HL-60 (cell line): ENCODE measurements at regions not wholly inside any gene's neighbourhood (a gene's known extent, or its start where the extent isn't known, plus 50 kb on each side); places are given as distances from the start of the nearest gene placed in this dataset.

Experiments used
- DNase-seq, 2 experiments: peaks; one replicate each; pipeline ENCODE4 v3.0.0-alpha.2; 2010 to 2020; ENCODE audit warnings: low read depth in 1 of 2, low spot score in 1 of 2
- H3K27ac ChIP-seq: fragments of 250-450 bp; sonication (Bioruptor Pico); replicated peaks from 2 replicates; pipeline ENCODE4 v1.5.1; 2020; ENCODE audit warnings: mild to moderate bottlenecking, moderate library complexity
- H3K27me3 ChIP-seq: fragments of 250-450 bp; sonication (Bioruptor Pico); 2 replicates; pipeline ENCODE4 v1.5.1; 2021; ENCODE audit warnings: mild to moderate bottlenecking, moderate library complexity; ENCODE audit not compliant: insufficient read depth, poor library complexity, severe bottlenecking
- H3K4me3 ChIP-seq: replicated peaks from 2 replicates; pipeline ENCODE4 v1.5.1; 2011; ENCODE audit warnings: mild to moderate bottlenecking, control low read depth, low read length; ENCODE audit not compliant: insufficient read depth
- CTCF ChIP-seq: IDR thresholded peaks from one replicate; pipeline ENCODE4 v1.5.1; 2011; ENCODE audit warnings: low read length, control low read depth, inconsistent platforms; ENCODE audit not compliant: insufficient read depth
- GABPA ChIP-seq: IDR thresholded peaks from 2 replicates; pipeline ENCODE4 v1.6.1; 2012; ENCODE audit warnings: low read depth
- POLR2AphosphoS5 ChIP-seq: IDR thresholded peaks from 2 replicates; pipeline ENCODE4 v1.6.1; 2012; ENCODE audit warnings: low read depth
- REST ChIP-seq: IDR thresholded peaks from 2 replicates; pipeline ENCODE4 v1.6.1; 2012; ENCODE audit warnings: low read depth; ENCODE audit not compliant: insufficient replicate concordance
- SPI1 ChIP-seq: IDR thresholded peaks from 2 replicates; pipeline ENCODE4 v1.6.1; 2012; ENCODE audit warnings: low read depth, mild to moderate bottlenecking, borderline replicate concordance

- Histone ChIP-seq H3K27ac (no peak overlapping the region), H3K27me3 (no peaks in the 10 kb centered on the region), H3K4me3 (no peak overlapping the region)
- DNase-seq = no peak
- TF ChIP-seq SPI1 (no peak), POLR2AphosphoS5 (no peak), CTCF (no peak), REST (no peak), GABPA (no peak)
Measured at GRCh38 chr10:1928606-1929005, 191.3 kb upstream of the ADARB2 start.

GRCh38 chr10:1923998-1924397 is 186.7 kb upstream of the ADARB2 start:
- no peak overlapping the region for H3K4me3 ChIP-seq
- no peaks in the 10 kb centered on the region for H3K27me3 ChIP-seq
- TF ChIP-seq POLR2AphosphoS5 (no peak), SPI1 (no peak), REST (no peak), GABPA (no peak)
- H3K27ac ChIP-seq = no peak overlapping the region
- no peak for DNase-seq

GRCh38 chr10:1923586-1923985 is 186.3 kb upstream of the ADARB2 start:
- DNase-seq = no peak
- H3K27ac ChIP-seq = no peak overlapping the region
- H3K27me3 ChIP-seq = no peaks in the 10 kb centered on the region
- no peak overlapping the region for H3K4me3 ChIP-seq
- no peak for TF ChIP-seq REST
- TF ChIP-seq GABPA = no peak
- no peak for TF ChIP-seq SPI1
- TF ChIP-seq CTCF = no peak
- no peak for TF ChIP-seq POLR2AphosphoS5
